IPS-18c (cell line): ENCODE measurements at regions not wholly inside any gene's neighbourhood (a gene's known extent, or its start where the extent isn't known, plus 50 kb on each side); places are given as distances from the start of the nearest gene placed in this dataset.
"Not testable (repeated sequence)": the region's sequence is repeated elsewhere in the genome, so short reads cannot be mapped to it uniquely, and the experiment has no call there.

ENCODE experiments used
- H3K4me3 ChIP-seq: 2 replicates; pipeline ENCODE4 v1.7.0; 2013; ENCODE audit warnings: low read depth, mild to moderate bottlenecking, low read length, moderate library complexity; ENCODE audit not compliant: insufficient read depth
- H3K9me3 ChIP-seq: one replicate; pipeline ENCODE4 v1.6.1; 2013; ENCODE audit warnings: mild to moderate bottlenecking, low read length, moderate library complexity; ENCODE audit not compliant: control insufficient read depth, insufficient read depth

DNA sequence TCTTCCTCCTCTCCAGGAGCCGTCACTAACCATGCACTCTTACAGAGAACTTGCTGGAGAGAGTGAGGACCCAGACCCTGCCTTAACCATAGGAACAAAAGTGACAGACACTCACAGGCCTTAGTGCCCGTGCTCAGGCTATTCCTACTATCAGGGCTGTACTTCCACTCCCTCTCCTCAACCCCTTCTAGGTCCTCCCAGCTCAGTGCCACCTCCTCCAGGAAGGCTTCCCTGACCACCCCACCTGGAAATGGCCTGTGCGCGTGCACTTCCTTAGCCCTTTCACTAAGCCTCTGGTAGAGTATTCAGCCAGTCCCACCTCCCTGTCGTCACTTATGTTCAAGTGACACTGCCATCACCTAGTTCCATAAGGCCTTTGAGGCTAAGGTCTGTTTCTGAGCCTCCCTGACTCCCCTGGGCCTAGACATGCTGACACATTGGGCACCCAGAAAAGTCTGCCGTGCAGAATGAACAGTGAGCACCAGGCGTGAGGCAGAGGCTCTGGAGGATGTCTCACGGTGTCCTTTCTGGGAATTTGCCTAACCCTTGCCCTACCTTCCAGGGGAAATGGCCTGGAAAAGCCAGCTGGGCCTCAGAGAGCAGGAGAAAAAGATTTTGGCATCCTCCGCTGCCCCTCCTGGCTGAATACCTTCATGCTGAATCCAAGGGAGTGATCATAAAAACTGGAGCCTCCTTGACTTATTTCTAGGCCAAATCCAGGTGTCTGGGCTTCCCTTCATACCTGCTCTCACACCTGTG, 108.6 kb upstream of the SMAD3 start:
- Histone ChIP-seq H3K9me3 (no peaks in the 10 kb centered on the region), H3K4me3 (no peak overlapping the region; the same call in 1 of the 2 replicates)

DNA sequence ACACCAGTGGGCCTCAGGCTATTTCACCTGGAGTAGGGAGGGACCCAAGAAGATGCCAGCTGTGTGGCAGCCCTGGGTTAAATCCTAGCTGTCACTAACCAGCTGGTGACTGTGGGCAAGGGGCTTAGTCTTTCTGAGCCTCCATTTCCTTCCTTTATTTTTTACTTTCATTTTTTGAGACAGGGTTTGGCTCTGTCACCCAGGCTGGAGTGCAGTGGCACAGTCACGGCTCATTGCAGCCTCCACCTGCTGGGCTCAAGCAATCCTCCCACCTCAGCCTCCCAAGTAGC, 108.0 kb upstream of the SMAD3 start:
- Histone ChIP-seq H3K9me3 (no peaks in the 10 kb centered on the region), H3K4me3 (no peak overlapping the region)

DNA sequence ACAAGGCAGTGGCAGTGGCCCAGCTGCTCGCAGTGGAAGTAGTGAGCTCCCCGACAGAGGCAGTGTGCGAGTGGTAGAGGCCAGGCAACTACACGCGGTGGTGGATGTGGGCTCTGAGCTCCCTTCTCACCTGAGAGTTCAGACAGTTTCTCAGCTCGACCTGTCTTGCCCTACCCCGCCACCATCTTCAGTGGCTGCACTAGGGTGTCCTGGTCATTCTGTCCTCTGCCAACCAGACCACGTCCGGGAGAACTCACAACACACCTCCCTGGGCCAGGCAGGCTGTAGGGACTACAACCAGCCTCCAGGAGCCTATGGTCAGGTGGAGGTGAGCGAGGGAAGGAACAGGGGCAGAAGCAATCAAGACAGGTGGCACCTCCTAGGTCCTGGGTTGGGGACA, 106.3 kb upstream of the SMAD3 start:
- Histone ChIP-seq H3K9me3 (no peaks in the 10 kb centered on the region), H3K4me3 (no peak overlapping the region)

DNA sequence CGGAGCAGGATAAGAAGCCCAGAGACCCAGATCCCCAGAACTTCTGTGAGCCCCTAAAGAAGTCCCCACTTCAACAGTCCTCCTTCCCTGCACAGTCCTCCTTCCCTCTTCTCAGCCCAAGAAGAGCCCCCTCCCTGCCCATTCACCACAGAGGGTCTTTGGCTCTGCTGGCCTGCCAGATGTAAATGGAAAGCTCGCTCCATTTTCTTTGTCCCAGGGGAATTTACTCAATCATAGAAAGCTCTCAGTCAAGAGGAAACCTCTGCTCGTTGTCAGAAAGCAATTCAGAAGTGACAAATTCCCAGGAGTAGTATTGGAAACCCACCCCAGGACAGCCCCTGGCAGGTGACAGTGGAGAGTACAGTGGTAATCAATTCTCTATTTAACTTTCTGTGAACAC, 105.5 kb upstream of the SMAD3 start:
- Histone ChIP-seq H3K9me3 (no peaks in the 10 kb centered on the region), H3K4me3 (no peak overlapping the region)

DNA sequence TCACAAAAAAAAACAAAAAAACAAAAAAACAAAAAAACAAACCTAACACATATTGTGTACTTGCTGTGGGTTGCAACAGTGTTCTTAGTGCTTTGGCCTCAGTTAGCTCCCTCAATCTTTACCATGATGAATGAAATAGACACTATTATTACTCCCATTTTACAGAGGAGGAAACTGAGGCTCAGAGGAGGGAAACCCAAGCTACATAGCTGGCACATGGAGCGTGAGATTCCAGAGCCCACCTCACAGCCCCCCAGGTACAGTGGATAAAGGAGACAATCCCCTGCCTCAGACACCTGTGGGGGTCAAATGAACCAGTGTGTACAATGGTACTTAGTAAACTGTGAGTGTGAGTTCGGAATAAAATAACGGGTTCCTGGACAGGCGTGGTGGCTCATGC, 104.9 kb upstream of the SMAD3 start:
- no peak overlapping the region for H3K4me3 ChIP-seq
- H3K9me3 ChIP-seq = no peaks in the 10 kb centered on the region

DNA sequence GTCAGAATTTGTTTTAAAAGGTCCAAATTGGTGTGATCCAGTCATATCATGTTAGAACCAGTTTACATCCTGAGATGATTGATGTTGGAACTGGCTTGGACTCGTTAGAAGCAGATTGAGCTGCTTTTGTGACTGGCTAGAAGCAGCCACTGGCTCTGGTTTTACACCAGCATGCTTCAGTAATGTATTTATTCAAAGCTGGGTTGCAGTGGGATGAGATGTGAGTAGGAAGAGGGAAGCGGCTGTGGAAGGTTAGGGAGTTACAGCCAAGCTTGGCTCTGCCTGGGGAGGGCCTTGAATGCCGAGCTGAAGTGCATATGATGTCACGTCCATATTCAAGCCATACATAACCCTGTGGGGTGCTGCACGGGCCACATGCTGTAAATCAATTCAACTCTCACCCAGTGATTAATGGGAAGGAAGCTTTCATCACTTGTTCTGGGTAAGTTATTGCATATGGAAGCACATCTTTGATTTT, 104.0 kb upstream of the SMAD3 start:
- no peak overlapping the region for H3K4me3 ChIP-seq
- no peaks in the 10 kb centered on the region for H3K9me3 ChIP-seq

DNA sequence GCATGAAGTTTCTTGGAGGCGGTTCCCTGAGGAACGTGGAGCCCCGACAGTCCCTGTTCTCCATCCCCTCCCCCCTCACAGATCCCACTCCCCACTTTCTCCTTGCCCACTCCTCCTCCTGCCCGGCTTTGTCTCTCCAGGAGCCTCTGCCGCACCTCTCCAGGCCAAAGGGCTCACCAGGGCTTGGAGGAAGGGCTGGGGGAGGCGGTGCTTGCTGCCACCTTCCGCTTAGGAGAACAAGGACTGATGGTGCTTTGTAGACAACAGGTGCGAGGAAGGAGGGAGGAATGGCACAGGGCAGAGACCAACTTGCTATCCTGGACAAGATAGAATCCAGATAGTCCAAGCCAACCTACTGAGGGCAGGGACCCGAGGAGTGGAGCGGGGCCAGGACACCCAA, 103.5 kb upstream of the SMAD3 start:
- H3K4me3 ChIP-seq = no peak overlapping the region
- no peaks in the 10 kb centered on the region for H3K9me3 ChIP-seq

DNA sequence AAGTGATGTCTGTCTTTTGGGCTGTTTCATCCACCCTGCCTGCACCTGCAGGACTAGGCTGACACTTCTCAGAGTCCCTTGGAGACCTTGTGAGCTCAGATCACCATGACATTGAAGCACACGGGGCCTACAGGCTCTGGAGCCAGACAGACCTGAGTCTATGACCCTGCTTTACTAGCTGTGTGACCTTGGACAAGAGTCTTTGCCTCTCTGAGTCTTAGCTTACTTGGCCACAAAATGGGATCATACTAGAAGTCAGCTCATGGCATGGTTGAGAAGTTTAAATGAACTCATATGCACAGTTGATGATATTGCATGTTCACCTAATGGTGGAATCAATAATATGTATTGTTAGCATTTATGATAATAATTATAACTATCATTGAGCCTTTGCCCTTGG, 102.9 kb upstream of the SMAD3 start:
- H3K9me3 ChIP-seq = no peaks in the 10 kb centered on the region
- H3K4me3 ChIP-seq = no peak overlapping the region

DNA sequence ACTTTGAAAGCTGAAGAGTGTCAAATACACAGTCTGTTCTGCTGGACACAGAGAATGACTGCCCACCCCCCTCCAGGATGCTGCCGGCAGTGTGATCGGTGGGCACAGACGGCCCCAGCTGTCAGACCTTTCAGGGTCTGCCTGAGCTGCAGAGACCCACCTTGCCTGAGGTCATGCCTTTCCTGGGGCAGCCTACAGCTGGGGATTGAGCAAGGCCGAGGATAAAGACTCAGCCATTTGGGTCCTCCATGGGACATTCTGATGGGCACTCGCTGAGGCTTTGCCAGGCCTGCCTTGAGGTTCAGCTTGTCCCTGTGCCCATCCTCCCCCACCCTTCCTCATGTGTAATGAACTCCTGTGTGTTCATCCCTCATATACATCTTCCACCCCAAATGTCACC, 102.3 kb upstream of the SMAD3 start:
- Histone ChIP-seq H3K9me3 (no peaks in the 10 kb centered on the region), H3K4me3 (no peak overlapping the region)

DNA sequence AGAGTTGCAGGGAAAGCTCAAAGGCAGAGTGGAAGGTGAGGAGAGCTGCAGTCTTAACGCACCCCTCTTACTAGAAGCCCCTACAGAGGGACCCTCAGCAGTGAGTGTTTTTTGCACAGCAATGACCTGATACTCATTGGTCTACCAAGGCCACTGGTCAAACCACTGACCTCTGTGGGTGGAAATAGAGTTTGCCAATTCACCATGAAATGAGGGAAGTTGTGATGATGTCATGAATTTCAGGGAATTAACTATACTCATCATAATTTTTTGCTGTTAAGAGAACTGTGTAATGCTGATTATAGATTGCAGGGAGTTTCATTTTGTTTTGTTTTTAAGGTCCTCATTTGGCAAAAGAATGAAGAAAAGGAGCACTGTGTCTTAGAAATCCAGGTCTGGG, 101.7 kb upstream of the SMAD3 start:
- H3K9me3 ChIP-seq = no peaks in the 10 kb centered on the region
- H3K4me3 ChIP-seq = no peak overlapping the region

DNA sequence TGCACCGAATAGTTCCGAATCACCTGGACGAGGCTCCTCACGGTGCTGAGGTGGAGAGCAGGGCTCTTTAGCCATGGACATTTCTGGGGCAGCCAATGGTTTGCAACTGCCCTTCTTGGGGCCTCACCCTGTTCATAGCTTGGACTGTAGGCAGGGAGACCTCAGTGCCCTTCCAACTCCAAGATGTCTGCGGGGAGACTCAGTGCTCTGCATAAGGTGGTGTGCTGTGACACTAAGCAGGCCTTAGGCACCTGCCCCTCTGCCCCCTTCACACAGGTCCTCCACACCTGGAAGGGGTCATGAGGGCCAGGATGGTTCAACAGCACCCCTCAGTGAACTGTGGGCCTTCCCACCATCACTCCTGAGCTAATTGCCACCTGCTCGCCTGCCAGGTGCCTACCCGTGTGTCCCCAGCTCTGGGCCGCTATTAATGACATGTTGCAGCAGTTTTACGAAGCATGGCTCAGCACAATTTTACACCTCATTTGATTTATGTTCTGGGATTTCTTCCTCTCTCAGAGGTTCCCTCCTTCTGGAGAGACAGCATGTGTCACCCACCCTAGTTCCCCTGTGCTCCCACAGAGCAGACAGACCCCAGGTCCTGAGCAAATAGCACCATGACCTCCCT, 101.2 kb upstream of the SMAD3 start:
- Histone ChIP-seq H3K4me3 (no peak overlapping the region), H3K9me3 (no peaks in the 10 kb centered on the region)

DNA sequence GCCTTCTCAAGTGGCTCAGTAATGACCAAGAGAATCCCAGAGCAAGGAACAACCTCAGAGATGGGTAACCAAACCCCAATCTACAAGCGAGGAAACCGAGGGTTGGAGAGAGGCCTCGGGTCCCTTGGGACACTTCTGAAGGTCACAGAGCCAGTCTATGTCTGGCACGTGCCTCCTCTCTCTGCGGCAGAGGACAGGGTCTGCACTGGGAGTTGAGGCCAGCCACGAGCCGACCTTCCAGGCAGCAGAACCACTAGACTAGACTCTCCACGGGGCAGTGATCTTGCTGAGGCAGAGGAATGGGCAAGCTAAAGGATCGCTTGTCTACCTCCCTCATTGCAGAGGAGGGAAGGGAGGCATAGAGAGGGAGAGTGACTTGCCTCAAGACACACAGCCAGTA, 100.6 kb upstream of the SMAD3 start:
- H3K9me3 ChIP-seq = no peaks in the 10 kb centered on the region
- no peak overlapping the region for H3K4me3 ChIP-seq

DNA sequence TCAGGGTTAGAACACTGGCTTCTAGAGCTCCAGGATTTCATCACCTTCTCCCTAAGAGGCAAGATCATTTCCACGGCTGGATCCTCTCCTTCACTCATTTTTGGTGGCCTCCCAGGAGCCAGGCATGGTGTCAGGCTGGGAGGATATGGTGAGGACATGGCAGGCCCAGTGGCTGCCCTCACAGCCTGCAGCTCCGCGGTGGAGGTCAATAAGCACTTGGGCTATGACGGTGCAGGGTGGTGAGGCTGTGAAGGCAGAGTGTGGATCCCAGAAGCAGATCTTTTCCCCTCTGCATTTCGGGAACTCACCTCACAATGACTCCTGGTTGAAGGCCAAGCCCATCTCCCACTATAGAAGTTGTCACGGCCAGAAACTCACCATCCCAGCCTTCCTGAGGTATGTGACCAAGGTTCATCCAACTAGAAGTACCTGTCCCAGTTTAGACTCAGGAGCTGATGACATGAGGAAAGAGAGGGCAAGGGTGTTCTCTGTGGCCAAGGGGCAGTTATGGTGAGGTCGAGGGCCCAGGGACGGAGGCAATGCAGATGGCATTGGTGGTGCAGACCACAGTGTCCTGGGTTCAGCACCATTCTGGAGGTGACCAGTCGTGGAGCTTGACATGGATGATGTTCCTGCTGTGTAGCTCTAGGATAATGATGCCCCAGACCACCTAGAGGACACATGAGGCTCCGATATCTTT, 100.1 kb upstream of the SMAD3 start:
- Histone ChIP-seq H3K9me3 (no peaks in the 10 kb centered on the region), H3K4me3 (no peak overlapping the region)

DNA sequence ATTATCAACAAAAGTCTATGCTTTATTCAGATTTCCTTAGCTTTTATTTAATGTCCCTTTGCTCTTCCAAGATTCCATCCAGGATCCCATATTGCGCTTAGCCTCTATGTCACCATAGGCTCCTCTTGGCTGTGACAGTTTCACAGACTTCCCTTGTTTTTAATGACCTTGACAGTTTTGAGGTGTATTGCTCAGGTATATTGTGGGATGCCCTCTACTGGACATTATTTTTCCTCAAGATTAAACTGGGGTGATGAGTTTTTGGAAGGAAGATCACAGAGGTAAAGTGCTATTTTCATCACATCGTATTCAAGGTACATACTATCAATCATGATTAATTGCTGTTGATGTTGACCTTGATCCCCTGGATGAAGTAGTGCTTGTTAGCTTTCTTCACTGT, 99.1 kb upstream of the SMAD3 start:
- no peaks in the 10 kb centered on the region for H3K9me3 ChIP-seq
- H3K4me3 ChIP-seq = no peak overlapping the region

DNA sequence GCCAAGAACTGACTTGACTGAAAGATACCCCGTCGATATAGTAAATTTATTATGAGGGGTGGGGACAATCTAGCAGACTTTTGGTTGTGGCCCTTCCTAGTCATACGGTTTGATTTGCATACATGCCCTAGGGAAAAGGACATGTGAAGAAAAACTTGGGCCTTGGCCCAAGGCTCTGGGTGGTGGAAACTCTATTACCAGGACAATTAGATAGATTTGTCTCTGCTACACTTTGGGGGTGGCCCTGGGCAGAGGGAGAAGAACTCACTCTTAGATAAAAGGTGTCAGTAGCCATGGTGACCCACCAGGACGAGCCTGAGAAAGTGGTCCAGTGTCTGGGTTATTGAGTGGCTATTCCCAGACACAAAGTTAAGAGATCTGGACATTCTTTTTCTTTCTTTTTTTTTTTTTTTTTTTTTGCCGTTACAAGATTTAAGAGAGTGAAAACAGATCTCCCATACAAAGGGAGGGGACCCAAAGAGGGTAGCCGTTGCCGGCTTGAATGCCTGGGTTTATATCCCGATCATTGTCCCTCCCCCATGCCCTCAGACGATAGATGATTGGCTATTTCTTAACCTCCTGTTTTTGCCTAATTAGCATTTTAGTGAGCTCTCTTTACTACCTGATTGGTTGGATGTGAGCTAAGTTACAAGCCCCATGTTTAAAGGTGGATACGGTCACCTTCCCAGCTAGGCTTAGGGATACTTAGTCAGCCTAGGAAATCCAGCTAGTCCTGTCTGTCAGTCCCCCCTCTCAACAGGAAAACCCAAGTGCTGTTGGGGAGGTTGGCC, 96.4 kb upstream of the SMAD3 start:
- H3K9me3 ChIP-seq = no peaks in the 10 kb centered on the region
- H3K4me3 ChIP-seq = no peak overlapping the region

DNA sequence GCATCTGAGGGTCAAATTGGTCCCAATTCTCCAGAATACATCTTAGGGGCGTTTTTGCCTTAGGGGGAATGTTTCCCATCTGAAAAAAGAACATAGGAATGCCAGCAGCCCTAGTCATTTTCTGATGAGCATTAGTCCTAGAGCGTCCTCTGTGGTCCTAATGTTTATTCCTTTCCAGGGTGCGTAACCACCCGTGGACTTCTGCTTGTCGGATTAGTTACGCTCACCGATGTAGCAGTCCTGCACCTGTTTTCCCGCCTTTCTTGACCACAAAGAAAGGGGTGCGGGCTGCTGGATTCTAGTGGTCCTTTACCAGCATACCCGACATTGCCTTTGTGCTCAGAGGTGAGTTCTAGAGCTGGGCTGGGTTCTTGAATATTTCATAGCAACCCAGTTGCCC, 91.3 kb upstream of the SMAD3 start:
- not testable (repeated sequence) for H3K4me3 ChIP-seq, H3K9me3 ChIP-seq

DNA sequence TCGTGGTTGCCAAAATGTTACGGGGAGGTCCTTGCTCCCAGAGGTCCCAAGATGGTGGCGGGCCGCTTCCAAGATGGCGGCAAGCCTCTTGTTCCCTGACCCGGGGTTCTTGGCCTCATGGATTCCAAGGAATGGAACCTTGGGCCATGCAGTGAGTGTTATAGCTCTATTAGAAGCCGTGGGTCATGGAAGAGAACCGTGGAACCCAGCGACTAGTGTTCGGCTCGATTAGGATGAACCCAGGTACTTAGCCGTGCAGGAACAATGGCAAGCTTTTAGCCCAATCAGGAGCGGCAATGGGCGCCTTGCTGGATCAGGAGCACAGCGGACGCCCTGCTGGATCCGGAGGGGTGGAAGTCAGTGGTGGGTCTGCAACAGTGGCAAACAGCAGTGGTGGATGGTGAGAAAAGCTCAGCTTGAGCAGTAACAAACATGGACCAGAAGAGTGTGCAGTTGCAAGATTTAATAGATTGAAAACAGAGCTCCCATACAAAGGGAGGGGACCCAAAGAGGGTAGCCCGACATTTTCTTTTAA, 89.2 kb upstream of the SMAD3 start:
- H3K9me3 ChIP-seq, H3K4me3 ChIP-seq: not testable (repeated sequence)
